HEK293T (cell line): ENCODE measurements at regions not wholly inside any gene's neighbourhood (a gene's known extent, or its start where the extent isn't known, plus 50 kb on each side); places are given as distances from the start of the nearest gene placed in this dataset.

Source experiments
- CTCF ChIA-PET: fragments of 350-600 bp; formaldehyde crosslinking; extraction: SDS; loops from one replicate; lab custom pipeline; 2021; ENCODE audit warnings: antibody characterized with exemption, inconsistent platforms; lab: Yijun Ruan, JAX
- POLR2A ChIA-PET: fragments of 350-600 bp; formaldehyde crosslinking; extraction: SDS; loops from one replicate; lab custom pipeline; 2020; ENCODE audit warnings: antibody characterized with exemption, inconsistent platforms; lab: Yijun Ruan, JAX
- DNase-seq: peaks from one replicate; pipeline ENCODE4 v3.0.0; 2012; ENCODE audit warnings: mixed read lengths; ENCODE audit errors: extremely low spot score
- ARNT ChIP-seq: fragments of 450-650 bp; IDR thresholded peaks from 2 replicates; pipeline ENCODE4 v1.6.1; 2017; ENCODE audit warnings: mild to moderate bottlenecking
- BHLHE40 ChIP-seq: fragments of 450-650 bp; IDR thresholded peaks from 2 replicates; pipeline ENCODE4 v1.6.1; 2016; ENCODE audit warnings: mild to moderate bottlenecking, moderate library complexity, borderline replicate concordance
- CTBP1 ChIP-seq: fragments of 450-650 bp; IDR thresholded peaks from 2 replicates; pipeline ENCODE4 v1.6.1; 2016; ENCODE audit warnings: borderline replicate concordance
- ELF4 ChIP-seq: fragments of 450-650 bp; IDR thresholded peaks from 2 replicates; pipeline ENCODE4 v1.6.1; 2017; ENCODE audit warnings: antibody characterized with exemption
- FOXA1 ChIP-seq: fragments of 450-650 bp; IDR thresholded peaks from 2 replicates; pipeline ENCODE4 v1.6.1; 2016; ENCODE audit warnings: mild to moderate bottlenecking
- FOXK2 ChIP-seq: fragments of 450-650 bp; IDR thresholded peaks from 2 replicates; pipeline ENCODE4 v1.6.1; 2016; ENCODE audit warnings: mild to moderate bottlenecking
- FOXM1 ChIP-seq: fragments of 450-650 bp; IDR thresholded peaks from 2 replicates; pipeline ENCODE4 v1.6.1; 2017; ENCODE audit warnings: mild to moderate bottlenecking, borderline replicate concordance
- HDGF ChIP-seq: fragments of 450-650 bp; IDR thresholded peaks from 2 replicates; pipeline ENCODE4 v1.6.1; 2017; ENCODE audit warnings: antibody characterized with exemption, borderline replicate concordance
- L3MBTL2 ChIP-seq: fragments of 450-650 bp; conservative IDR thresholded peaks from 2 replicates; pipeline ENCODE4 v1.6.1; 2016; ENCODE audit warnings: mild to moderate bottlenecking
- LEF1 ChIP-seq: fragments of 450-650 bp; IDR thresholded peaks from 2 replicates; pipeline ENCODE4 v1.6.1; 2017; ENCODE audit warnings: mild to moderate bottlenecking, borderline replicate concordance
- NFRKB ChIP-seq: fragments of 450-650 bp; IDR thresholded peaks from 2 replicates; pipeline ENCODE4 v1.6.1; 2016; ENCODE audit warnings: mild to moderate bottlenecking, moderate library complexity
- SP1 ChIP-seq: fragments of 450-650 bp; IDR thresholded peaks from 2 replicates; pipeline ENCODE4 v1.6.1; 2017
- SUZ12 ChIP-seq: fragments of 450-650 bp; IDR thresholded peaks from 2 replicates; pipeline ENCODE4 v1.6.1; 2016; ENCODE audit warnings: mild to moderate bottlenecking
- TARDBP ChIP-seq: fragments of 450-650 bp; IDR thresholded peaks from 2 replicates; pipeline ENCODE4 v1.6.1; 2016
- ZNF384 ChIP-seq: fragments of 450-650 bp; IDR thresholded peaks from 2 replicates; pipeline ENCODE4 v1.6.1; 2016
- TF ChIP-seq, protein P1 (sequence below): fragments of 450-650 bp; IDR thresholded peaks from 2 replicates; pipeline ENCODE4 v1.6.1; 2016

DNA sequence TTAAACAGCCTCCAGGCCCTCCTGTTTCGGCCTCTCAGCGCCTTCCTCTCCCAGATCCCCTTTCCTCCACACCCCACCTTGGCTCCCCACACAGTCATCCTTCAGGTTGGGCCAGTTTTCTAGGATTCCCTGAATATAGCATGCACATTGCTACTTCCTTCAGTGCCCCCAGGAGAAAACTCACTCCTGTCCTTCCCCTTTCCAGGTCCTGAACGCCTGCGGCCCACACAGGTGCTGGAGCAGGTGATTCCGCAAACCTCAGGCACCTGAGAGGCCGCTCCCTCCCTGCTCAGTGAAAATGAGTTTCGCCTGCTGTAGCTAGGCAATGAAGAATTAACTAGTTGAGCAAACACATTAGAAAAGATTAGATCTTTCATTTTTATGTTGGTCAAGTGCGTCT is 185.0 kb downstream of the MED10 start:
- ChIA-PET POLR2A (no interaction called here), CTCF (no interaction called here)

DNA sequence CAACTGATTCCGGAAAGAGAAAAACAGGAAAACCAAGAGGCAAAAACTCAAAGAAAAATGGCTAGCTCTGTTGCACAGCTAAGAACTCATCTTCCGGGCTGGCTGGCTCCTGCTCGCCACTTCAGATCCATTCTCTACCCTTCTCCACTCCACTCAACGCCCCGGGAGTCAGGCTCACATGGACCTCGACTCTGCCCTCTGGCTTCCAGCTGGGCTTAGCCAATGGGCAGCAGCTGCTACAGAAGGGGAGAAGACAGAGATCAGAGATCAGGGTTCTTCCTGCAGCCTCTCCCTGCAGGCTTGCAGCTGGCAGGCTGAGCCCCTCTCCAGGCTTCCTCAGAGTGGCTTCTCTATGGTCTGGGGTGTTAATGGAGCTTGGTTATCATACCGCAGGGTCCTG is 187.5 kb downstream of the MED10 start:
- POLR2A ChIA-PET, result no interaction called here

More for the DNA sequence above, 185.0 kb downstream of the MED10 start:
- TF ChIP-seq, protein P1, sequence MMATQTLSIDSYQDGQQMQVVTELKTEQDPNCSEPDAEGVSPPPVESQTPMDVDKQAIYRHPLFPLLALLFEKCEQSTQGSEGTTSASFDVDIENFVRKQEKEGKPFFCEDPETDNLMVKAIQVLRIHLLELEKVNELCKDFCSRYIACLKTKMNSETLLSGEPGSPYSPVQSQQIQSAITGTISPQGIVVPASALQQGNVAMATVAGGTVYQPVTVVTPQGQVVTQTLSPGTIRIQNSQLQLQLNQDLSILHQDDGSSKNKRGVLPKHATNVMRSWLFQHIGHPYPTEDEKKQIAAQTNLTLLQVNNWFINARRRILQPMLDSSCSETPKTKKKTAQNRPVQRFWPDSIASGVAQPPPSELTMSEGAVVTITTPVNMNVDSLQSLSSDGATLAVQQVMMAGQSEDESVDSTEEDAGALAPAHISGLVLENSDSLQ, result no peak
- TF ChIP-seq LEF1 (no peak), BHLHE40 (no peak), CTBP1 (no peak), FOXM1 (no peak), SUZ12 (no peak), FOXA1 (no peak), L3MBTL2 (no peak), ELF4 (no peak), HDGF (no peak)
- no peak for DNase-seq

DNA sequence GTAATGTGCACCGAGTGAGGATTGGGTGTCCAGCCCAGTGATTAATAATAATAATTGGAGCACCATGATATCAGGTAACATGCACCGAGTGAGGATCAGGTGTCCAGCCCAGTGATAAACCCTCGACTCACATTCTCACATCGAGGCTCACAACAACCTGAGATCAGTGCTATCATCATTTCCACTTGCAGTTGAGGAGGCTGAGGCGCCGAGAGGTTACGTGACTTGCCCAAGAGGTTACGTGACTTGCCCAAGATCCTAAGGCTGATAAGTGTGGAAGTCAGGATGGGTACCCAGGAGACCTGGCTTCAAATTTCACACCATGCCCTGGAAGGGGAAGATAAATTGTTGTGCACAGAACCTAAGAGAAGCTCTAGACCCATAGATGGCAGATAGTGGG is 189.4 kb downstream of the MED10 start:
- no peak for TF ChIP-seq BHLHE40
- no peak for TF ChIP-seq L3MBTL2
- no peak for TF ChIP-seq SP1
- TF ChIP-seq FOXK2, result no peak
- no peak for TF ChIP-seq SUZ12
- TF ChIP-seq FOXA1, result no peak
- TF ChIP-seq, protein P1, result no peak
- no peak for TF ChIP-seq LEF1
- TF ChIP-seq FOXM1, result no peak
- TF ChIP-seq ZNF384, result no peak
- TF ChIP-seq HDGF, result no peak
- no peak for TF ChIP-seq TARDBP
- no peak for TF ChIP-seq ELF4
- TF ChIP-seq CTBP1, result no peak
- TF ChIP-seq NFRKB, result no peak
- TF ChIP-seq ARNT, result no peak
- CTCF ChIA-PET, result no interaction called here
- POLR2A ChIA-PET, result interaction anchor here (0.7 kb wide), 1 partner anchor 73 kb away, joined by 3 read pairs; no protein-coding TSS in a partner anchor
- no peak for DNase-seq

More for the DNA sequence above, 187.5 kb downstream of the MED10 start:
- DNase-seq, result no peak
- TF ChIP-seq CTBP1 (no peak), L3MBTL2 (no peak), TARDBP (no peak), SP1 (no peak), FOXM1 (no peak), FOXK2 (no peak), SUZ12 (no peak), ARNT (no peak), HDGF (no peak), BHLHE40 (no peak), ZNF384 (no peak), NFRKB (no peak), ELF4 (no peak), FOXA1 (no peak), LEF1 (no peak)
- TF ChIP-seq, protein P1, result no peak
- CTCF ChIA-PET, result no interaction called here

DNA sequence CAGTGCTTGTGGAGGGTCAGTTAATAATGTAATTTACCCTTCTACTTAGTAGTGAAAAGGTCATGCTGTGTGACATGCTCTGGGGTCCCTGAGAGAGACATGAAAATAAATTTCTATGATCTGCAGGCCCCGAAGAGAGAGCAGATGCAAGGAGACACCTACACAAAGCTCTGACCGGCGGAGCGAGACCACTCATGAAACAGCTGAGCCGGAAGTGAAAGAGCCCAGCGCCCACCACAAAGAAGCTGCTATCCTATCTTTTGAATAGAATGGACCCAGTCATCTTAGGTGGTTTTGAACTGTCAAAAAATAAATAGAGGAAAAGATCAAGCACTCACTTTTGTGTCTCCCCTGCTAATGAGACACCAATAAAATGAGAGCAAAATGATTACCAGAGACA is 190.0 kb downstream of the MED10 start:
- DNase-seq, result no peak
- ChIA-PET POLR2A (no interaction called here), CTCF (no interaction called here)
- TF ChIP-seq SUZ12, result no peak
- no peak for TF ChIP-seq CTBP1
- TF ChIP-seq NFRKB, result no peak
- TF ChIP-seq ARNT, result no peak
- TF ChIP-seq, protein P1, result no peak
- TF ChIP-seq FOXM1, result no peak
- no peak for TF ChIP-seq LEF1
- TF ChIP-seq FOXK2, result no peak
- TF ChIP-seq L3MBTL2, result no peak
- no peak for TF ChIP-seq ELF4
- TF ChIP-seq TARDBP, result no peak
- TF ChIP-seq SP1, result no peak
- TF ChIP-seq HDGF, result no peak
- no peak for TF ChIP-seq ZNF384
- no peak for TF ChIP-seq BHLHE40

DNA sequence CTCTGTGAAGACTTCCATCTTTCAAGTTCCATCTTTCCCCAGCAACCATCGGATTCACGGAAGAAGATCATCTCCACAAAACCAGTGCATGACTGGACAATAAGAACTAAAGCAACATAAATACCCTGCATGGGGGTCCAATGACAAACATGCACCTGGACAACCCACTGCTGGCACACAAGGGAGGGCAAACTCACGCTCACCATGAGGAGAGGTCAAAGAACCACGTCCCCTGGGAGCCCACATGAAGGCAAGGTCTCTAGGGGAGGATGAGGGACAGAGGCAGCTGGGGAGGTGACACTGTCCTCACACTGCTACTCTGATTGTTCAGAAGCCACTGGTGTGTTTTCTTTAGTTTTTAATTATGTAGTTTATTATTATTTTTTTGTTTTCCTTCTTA is 190.8 kb downstream of the MED10 start:
- ChIA-PET CTCF (no interaction called here), POLR2A (no interaction called here)
- TF ChIP-seq FOXM1, result no peak
- DNase-seq, result no peak

DNA sequence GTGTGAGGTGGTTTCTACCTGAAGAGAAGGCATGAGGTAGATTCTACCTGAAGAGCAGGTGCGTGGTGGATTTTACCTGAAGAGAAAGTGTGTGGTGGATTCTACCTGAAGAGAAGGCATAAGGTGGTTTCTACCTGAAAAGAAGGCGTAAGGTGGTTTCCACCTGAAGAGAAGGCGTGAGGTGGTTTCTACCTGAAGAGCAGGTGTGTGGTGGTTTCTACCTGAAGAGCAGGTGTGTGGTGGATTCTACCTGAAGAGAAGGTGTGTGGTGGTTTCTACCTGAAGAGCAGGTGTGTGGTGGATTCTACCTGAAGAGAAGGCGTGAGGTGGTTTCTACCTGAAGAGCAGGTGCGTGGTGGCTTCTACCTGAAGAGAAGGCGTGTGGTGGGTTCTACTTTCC is 192.8 kb downstream of the MED10 start:
- POLR2A ChIA-PET, result no interaction called here
- TF ChIP-seq CTBP1, result no peak
- no peak for TF ChIP-seq BHLHE40
- TF ChIP-seq ARNT, result no peak
- CTCF ChIA-PET, result no interaction called here
- no peak for DNase-seq
